ENCODE measurements at regions not wholly inside any gene's neighbourhood (a gene's known extent, or its start where the extent isn't known, plus 50 kb on each side); places are given as distances from the start of the nearest gene placed in this dataset.
"Not testable (repeated sequence)": the region's sequence is repeated elsewhere in the genome, so short reads cannot be mapped to it uniquely, and the experiment has no call there.

DNA sequence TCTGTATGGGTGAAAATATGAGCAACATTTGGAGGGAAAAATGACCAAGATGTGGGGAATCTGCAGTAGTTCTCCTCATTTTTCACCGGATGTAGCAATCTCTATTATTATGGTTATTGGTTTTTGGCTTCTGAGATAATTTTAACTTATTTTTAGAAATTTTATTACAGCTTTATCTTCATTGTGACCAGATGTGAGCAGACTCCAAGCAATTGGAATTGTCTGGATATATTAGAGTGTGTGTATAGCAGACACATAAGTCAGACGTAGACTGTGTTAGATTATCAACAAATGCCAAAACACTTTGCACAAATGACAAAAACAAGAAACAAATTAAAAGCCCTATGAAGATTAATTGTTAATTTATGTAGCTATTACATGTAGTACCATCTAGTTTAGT, 249.1 kb downstream of the DNAJB9 start:
- DNase-seq, result no peak

DNA sequence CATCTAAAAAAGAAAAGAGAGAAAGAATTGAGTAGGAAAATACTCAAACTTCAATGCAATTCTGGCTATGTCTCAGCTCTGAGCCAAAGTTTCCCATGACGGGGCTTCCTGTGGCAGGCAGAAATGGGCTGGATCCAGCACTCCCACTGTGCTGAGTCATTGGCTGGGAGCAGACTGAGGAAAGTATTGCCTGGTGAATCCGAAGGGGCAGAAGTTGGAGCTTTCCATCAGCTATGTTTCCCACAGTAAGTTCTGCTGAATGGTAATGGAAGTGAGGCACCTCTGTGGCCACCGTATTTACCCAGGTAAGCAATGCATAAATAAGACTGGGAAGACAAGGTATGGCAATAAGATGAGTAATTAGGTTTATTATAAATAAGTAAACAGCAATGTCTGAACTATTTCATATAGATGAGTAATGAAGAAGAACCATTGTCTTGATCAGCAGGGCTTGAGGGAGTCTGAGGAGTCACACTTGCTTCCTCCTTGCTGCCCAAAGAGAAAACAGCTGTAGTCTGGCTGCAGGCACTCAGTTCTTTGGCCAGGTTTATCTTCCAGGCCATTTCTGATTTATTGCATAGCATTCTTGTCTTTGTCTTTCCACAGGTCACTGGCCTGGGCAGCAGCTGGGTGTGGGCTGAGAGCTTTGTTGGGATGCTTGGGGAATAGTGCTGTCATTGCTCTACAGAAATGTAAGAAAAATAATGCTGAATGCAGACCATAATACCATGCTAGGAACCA, 255.3 kb downstream of the DNAJB9 start:
- DNase-seq, result no peak

DNA sequence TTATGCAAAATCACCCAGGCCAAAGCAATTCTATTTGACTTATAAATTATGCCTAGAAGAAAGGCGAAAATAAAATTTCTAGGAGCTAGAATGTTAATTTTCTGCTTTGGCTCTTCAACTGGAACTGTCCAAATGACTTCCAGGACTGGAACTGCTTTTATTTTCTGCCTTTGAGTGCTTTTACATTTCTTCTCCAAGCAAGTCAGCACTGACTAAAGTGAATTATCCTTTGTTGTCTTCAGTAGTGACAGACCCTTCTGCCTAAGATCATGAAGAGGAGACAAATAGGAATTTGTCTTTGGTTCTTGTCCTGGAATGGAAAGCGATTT, 255.9 kb downstream of the DNAJB9 start:
- DNase-seq, result no peak

DNA sequence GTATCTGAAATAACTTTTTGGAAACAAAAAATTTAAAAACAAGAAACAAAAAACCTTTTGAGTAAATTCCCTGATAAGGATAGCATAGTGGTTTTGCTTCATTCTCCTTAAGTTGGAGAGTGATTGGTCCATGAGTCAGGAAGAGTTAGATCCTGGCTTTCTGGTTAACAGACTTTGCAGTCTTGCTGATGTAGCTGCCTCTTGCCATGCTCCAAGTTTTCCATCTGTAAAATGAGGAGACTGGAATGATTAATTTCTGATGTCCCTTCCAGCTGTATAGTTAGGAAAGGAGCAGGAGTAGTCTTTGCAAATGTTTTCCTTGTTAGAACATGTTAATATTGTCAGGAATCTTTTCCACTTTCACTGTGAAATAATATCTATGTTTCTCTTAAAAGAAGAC, 266.6 kb downstream of the DNAJB9 start:
- DNase-seq, result no peak

DNA sequence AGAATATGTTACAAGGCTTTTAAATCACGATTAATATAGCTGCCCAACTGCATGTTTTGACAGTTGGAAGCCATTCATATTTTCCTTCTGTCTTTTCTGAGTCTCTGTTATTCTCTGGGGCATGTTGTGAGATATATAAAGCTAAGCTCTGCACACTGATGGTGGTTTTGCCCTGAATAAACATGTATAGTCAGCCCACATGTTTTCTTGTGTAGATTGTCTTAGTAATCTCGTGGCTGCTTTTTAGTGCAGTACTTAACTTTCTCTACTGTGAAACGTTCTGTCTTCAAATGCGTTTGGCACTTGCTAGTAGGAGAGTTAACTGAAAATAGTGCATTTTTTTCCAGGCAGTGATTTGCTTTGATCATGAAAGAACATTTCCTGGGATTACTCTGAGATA, 268.5 kb downstream of the DNAJB9 start:
- no peak for DNase-seq

DNA sequence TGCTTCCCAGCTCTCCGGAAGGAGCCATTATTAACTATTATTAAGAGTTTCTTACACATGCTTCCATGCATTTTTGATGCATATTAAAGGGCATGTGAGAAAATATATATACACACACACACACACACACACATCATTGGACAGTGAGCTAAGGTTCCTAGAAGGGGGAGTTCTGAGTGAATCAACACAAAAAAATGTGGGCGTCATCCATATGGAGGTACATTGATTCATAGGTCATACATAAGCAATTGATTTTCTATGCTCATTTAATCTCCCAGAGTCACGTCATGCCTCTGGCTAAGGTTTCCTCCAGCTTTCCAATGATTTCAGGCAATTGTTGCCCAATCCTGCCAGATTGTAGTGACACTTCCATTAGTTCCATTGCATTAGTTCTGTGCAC, 269.4 kb downstream of the DNAJB9 start:
- no peak for DNase-seq

DNA sequence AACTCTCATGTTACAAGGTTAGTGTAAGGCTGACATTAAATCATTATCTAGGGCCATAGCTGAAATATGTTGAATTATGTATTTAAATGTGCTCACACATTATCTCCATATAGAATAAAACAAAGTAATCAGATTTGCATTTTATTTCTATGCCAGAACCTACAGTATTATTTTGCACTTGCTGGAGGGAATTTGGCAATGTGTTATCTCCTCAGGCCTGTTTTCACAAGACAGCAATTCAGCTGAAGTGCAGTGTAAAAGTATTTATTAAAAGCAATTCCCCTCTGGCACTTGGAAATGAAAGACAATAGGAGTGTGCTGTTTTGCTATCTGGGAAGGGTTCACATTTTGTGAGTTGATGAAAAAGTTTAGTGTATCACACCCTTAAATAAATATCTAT, 276.3 kb downstream of the DNAJB9 start:
- no peak for DNase-seq

DNA sequence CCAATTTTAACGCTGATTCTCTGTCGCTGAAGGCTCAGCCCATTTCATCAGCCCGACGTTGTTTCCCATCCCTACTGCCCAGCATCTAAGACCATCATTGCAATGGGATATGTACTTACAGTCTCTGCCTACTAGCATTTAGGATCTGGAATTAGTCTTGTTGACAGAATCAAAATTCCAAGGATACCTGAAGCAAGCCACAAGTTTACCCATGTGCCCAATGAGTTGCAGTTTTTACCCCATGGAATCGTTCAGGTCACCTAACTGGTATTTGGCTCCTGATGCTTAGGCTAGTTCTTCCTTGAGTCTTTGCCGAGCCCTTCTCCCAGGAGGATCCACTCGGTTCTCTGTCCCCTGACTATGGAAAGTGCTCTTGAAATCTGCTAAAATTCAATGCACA, 276.8 kb downstream of the DNAJB9 start:
- DNase-seq, result no peak

DNA sequence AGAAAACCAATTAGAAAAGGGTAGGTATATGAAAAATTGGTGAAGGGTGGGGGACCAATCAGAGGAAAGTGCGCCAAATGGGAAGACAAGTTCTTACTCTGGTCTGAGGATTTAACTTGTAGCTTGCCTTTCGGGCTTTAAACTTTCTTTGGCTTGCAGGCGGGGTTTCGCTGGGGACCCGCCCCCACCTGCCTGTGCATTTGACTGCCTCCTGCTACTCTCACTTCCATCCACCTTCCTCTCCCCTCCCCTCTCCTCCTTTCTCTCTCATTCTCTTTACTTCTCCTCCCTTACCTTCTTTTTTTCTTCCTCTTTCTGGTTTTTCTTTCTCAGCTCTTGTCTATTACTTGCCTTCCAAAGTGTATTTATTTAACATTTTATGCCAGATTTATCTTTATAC, 278.8 kb downstream of the DNAJB9 start:
- no peak for DNase-seq

DNA sequence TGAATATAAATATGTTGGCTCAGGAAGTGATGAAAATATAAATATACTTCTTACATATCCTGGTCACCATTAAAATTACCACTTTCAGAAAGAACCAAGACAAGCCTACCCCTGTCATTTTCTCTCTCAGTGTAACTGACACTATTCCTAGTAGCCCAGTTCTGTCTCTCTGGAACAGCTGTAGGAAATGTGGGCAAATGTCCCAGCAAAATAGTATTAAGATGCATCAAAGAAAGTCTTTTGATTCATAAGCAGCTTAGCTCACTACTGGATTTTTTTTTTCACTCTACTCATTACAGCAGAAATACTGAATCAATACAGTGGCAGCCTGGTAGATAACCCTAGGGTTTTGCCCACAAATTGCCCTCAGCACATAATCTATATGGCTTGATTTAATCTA, 290.9 kb downstream of the DNAJB9 start:
- DNase-seq, result no peak

DNA sequence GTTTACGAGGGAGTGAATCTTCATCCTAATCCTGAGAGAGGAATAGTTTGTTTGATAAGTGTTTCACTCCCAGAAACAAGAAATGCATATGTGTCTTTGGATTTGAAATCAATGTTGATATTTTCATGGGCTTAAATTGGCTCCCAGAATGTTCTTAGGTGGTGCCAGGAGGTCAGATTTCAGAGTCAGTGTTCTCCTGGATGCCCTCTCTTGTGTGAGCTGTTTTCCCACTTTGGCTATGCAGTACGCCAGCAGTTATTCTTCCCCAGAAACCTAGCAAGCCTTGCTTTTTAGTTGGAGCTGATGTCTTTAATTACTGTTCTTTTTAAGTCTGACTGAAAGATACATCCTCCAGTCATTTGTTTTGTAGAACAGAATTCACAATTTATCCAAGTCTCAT, 291.4 kb downstream of the DNAJB9 start:
- no peak for DNase-seq

DNA sequence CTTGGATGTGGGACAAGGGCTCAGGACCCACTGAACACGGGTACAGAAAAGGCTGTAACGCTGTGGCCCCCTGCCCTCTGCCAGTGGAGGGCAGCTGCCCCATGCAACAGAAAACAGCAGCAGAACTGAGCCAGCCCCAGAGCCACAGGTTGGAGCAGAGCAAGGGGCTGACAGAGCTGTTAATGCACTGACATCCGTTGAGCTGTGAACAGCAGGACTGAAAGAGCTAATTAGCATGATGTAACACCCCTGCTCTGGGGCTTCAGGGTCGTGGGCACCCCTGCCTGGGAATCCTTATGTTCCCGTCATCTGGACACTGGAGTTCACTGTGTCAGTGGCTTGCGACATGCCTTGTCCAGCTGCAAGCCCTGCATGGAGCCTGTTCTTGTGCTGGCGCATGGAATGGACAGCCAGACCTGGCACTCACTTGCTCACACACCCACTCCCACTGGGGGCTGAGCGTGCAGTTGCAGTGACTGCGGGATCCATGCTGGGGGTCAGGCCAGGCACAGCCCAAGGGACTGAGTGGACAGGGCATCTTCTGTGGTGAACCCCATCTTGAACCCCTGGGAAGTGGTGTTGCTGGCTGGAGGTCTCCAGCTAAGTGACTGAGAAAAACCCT, 293.7 kb downstream of the DNAJB9 start:
- DNase-seq, result no peak

DNA sequence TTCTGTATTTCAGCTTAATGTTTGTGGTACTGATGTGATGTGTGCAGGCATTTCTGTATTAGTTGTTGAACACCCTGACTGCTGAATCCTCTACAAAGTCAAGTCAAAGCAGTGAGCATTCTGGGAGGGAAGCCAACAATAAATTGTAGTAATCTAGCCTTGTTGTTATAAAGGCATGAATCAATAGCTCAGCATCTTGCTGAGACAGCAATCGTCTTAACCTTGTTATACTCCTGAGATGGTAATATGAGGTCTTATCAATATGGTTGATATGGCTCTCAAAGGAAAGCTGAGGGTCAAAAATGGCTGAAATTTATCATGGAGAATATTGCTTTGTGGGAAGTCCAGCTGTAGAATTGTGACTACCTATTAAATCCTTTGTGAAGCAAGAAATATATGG, 299.4 kb downstream of the DNAJB9 start:
- no peak for DNase-seq

DNA sequence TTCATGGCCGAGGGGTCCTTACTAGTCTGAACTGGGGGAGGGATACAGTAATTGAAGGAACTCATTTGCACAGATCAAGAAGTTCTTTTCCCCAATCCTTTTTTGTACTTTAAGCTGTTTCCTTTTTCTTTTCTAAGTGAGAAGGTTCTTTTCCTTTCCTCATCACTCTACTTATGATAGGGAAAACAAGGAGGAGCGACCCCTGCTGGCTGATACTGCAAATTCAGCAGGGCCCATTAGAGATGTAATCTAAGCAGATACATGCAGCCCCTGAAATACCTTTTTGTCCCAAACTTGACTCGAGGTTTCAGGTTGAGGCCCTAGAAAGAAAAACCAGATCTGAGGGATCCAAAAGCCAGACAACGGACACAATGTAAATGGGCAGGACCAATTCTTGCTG, 305.5 kb downstream of the DNAJB9 start:
- peak; percentile 11 for DNase-seq

DNA sequence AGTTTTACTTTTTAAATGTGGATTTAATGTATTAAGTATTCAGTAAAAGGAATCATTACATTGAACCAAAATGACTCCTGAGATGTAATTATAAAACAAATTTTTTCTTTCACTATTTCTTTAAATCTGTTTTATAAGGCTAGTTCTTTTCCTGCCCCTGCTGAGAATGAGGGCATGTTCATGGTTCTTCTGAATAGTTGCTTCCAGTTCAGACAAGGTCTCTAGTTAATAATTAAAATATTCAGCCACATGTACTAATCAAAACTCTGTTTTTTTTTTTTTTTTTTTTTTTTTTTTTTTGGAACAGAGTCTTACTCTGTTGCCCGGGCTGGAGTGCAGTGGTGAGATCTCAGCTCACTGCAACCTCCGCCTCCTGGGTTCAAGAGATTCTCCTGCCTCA, 321.2 kb downstream of the DNAJB9 start:
- no peak for DNase-seq

DNA sequence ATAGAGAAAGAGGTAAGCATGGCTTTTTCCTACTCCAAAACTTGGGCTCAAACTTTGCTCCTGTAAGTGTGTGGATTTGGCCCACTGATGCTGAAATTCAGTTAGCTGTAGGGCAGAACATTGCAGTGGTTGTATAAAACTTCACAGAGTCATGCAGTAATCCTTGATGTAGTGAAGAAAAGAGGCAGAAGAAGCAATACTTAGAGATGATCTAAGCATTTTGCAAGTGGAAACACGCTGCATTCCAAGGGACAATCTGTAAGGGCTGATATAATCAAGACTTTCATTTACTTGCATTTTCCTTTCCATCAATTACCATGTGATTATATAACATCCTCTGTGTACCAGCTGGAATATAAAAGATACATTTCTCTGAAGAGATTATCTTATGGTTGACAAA, 338.8 kb downstream of the DNAJB9 start:
- DNase-seq, result no peak

DNA sequence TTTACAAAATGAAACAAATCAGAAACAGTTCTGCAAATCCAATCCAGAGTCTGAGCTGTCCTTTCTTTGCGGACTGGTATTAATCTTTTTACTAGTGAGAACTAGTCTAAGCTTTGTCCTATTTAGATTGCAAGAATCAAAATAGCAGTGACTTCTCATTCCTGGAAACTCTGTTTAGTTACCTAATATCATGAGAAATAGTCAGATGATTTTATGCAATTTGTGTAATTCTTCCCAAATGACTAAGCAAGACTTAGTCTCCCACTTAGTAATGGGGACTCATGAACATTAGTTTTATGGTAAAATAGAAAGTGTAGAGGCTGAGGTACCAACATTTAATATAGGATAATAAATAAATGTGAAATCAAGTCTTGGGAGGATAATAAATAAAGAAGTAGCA, 341.3 kb downstream of the DNAJB9 start:
- no peak for DNase-seq

DNA sequence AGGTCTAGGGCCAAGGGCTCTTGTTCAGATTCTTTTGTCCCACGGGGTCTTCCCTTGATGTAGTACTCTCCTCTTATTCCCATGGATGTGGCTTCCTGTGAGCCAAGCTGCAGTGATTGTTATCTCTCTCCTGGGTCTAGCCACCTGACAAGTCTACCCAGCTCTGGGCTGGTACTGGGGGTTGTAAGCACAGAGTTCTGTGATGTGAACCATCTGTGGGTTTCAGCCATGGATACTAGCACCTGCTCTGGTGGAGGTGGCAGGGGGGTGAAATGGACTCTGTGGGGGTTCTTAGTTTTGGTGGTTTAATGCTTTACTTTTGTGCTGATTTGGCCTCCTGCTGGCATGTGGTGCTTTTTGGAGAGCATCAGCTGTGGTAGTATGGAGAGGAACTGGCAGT, 350.8 kb downstream of the DNAJB9 start:
- DNase-seq, result no peak

DNA sequence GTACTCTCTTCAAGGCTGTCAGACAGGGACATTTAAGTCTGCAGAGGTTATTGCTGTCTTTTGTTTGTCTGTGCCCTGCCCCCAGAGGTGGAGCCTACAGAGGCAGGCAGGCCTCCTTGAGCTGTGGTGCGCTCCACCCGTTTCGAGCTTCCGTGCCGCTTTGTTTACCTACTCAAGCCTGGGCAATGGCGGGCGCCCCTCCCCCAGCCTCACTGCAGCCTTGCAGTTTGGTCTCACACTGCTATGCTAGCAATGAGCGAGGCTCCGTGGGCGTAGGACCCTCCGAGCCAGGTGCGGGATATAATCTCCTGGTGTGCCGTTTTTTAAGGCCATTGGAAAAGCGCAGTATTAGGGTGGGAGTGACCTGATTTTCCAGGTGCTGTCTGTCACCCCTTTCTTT, 373.4 kb downstream of the DNAJB9 start:
- not testable (repeated sequence) for DNase-seq

DNA sequence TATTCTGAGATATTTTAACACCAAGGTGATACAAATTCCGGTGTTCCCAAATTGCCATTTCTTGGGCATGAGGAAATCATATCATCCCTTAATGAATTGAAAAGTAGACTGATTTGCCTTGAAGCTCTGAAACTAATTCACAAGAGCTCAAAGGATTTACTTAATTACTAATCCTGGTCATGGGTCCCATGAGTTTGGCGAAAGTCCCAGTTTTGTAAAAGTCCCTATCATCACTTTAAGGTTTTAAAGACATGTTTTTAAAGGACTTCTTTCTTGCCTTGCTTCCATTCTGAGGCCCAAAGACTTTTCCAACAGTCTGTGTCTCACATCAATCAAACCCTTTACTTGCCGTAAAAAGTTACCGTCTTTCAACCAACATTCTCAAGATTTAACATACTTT, 377.9 kb downstream of the DNAJB9 start:
- no peak for DNase-seq

DNA sequence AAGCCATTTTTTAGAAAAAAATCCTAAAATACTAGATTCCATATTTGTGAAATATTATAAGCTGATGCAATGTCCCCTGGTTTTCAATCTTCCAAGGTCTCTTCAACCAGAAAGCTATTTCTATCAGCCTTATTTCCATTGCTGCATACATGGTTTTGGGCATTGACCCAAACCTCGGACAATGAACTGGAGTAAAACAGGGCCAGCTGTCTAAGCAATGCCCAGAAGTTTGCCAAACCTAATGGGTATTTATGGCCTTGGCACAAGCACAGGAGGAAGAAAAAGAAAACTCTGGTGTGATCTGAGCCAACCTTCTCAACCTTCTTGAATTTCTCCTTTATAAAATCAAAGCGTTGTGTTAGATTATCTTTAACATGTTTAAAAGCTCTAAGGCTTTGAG, 402.3 kb downstream of the DNAJB9 start:
- no peak for DNase-seq

DNA sequence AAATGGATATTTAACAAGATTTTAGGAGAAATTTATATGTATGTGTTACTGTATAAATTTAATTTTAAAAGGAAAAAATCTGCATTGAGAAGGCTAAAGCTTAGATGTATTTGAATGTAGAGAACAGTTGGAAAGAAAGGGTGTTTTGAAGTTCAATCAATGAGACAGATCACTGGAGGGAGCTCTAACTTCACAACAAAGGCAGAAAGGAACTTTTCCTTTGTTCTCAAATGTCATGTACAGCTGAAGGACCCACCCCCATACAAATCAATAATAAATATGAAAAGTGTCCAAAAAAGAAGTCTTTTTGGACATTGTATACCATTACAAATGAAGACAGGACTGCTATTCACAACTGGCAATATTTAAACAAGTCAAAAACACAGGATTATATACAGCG, 403.4 kb downstream of the DNAJB9 start:
- no peak for DNase-seq

DNA sequence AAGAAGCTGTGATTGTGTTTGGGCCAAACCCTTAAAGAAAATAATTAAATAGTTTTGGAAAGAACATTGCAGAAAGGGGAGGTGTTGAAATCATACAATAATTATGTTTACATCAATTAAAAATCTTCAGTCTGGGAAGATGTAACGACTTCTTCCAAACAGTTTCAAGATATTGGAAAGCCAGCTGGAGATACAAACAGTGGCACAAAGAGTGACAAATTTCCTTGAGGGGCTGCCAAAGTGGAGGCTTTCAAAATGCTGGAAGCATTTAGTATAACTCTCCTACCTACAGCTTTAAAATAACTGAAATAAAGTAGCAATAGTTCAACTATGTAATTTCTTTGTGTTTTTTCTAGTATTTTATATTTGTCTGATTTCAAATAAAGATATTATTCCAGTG, 405.0 kb downstream of the DNAJB9 start:
- DNase-seq, result no peak

DNA sequence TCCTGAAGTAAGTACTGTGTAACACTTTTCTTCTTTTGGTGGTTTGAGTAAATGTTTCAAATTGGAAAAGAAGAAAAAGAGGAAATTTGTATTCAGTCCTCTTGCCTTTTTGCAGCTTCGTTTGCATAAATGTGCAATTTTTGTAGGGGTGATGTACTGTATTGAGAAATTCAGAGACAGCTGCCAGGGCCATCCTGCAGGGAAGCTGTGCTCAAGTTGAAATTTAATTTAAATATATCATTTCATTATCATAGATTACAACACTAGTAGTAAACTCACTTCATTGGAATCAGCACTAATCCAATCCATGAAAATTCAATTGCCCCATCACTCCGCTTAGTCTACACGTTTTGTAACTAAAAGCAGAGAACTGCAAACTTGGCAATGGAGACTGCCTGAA, 415.4 kb downstream of the DNAJB9 start:
- DNase-seq, result no peak

DNA sequence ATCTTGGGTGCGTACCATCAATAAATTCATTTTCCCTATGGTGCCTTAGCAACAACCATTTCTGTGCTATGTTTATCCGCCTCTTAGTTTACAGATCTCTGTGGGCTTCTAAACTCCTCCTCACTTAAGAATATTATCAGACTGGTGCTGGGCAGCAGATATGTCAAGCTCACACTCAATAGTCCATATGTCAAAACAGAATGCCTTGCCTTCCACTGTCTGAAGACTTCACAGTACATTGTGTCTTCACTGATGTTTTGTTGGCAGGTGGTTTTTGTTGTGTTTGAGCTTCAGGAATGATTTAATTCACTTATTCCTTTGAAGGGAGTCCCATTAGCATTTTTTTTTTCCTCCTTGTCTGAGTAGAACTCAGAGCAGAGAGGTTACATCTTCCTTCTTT, 419.6 kb downstream of the DNAJB9 start:
- no peak for DNase-seq
